ENCODE measurements at regions not wholly inside any gene's neighbourhood (a gene's known extent, or its start where the extent isn't known, plus 50 kb on each side); places are given as distances from the start of the nearest gene placed in this dataset.

DNA sequence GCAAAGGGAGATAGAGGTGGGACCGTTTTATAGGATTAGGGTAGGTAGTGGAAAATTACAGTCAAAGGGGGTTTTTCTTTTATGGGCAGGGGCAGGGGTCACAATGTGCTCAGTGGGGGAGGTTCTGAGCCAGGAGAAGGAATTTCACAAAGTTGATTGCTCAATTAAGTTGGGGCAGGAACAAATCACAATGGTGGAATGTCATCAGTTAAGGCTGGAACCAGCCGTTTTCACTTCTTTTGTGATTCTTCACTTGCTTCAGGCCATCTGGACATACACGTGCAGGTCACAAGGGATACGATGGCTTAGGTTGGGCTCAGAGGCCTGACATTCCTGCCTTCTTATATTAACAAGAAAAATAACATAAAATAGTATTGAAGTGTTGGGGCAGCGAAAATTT is 453.8 kb downstream of the VGLL3 start:
- TF ChIP-seq, protein P1, sequence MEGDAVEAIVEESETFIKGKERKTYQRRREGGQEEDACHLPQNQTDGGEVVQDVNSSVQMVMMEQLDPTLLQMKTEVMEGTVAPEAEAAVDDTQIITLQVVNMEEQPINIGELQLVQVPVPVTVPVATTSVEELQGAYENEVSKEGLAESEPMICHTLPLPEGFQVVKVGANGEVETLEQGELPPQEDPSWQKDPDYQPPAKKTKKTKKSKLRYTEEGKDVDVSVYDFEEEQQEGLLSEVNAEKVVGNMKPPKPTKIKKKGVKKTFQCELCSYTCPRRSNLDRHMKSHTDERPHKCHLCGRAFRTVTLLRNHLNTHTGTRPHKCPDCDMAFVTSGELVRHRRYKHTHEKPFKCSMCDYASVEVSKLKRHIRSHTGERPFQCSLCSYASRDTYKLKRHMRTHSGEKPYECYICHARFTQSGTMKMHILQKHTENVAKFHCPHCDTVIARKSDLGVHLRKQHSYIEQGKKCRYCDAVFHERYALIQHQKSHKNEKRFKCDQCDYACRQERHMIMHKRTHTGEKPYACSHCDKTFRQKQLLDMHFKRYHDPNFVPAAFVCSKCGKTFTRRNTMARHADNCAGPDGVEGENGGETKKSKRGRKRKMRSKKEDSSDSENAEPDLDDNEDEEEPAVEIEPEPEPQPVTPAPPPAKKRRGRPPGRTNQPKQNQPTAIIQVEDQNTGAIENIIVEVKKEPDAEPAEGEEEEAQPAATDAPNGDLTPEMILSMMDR (IDR thresholded peaks at IDR 0.05) = no peak
- no peak for TF ChIP-seq POLR2A (IDR thresholded peaks at IDR 0.05)

All from thyroid gland (tissue), 4 donors.